ENCODE measurements at regions not wholly inside any gene's neighbourhood (a gene's known extent, or its start where the extent isn't known, plus 50 kb on each side); places are given as distances from the start of the nearest gene placed in this dataset.

DNA sequence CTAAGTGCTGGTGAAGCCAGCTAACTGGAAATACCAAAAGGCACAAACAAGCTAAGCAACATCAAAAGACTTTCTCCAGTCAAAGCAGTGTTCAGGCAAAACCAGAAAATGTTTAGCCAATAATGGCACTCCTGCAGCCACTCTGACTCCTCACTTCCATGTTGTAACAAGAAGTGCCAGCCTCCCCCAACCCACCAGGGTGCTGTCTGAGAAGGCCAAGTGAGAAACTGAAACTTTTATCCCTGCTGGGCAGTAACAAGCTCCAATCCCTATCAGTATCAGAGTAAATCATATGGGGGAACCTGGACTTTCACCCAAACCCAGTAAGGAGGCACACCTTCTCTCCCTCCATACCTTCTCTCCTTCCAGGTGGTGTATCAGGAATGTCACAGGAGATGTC, 414.8 kb upstream of the NMUR2 start:
- no peak for DNase-seq
- Histone ChIP-seq H3K4me3 (no peak overlapping the region), H3K4me1 (ENCODE audit: low read depth) (no peaks in the 10 kb centered on the region), H3K9me3 (no peaks in the 10 kb centered on the region), H3K36me3 (ENCODE audit: low read depth) (no peaks in the 10 kb centered on the region)
- TF ChIP-seq, protein P1, sequence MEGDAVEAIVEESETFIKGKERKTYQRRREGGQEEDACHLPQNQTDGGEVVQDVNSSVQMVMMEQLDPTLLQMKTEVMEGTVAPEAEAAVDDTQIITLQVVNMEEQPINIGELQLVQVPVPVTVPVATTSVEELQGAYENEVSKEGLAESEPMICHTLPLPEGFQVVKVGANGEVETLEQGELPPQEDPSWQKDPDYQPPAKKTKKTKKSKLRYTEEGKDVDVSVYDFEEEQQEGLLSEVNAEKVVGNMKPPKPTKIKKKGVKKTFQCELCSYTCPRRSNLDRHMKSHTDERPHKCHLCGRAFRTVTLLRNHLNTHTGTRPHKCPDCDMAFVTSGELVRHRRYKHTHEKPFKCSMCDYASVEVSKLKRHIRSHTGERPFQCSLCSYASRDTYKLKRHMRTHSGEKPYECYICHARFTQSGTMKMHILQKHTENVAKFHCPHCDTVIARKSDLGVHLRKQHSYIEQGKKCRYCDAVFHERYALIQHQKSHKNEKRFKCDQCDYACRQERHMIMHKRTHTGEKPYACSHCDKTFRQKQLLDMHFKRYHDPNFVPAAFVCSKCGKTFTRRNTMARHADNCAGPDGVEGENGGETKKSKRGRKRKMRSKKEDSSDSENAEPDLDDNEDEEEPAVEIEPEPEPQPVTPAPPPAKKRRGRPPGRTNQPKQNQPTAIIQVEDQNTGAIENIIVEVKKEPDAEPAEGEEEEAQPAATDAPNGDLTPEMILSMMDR (IDR thresholded peaks at IDR 0.05): no peak
- intact Hi-C loops (cut with DNase I, micrococcal nuclease): no loop called here
- ATAC-seq: no peak

DNA sequence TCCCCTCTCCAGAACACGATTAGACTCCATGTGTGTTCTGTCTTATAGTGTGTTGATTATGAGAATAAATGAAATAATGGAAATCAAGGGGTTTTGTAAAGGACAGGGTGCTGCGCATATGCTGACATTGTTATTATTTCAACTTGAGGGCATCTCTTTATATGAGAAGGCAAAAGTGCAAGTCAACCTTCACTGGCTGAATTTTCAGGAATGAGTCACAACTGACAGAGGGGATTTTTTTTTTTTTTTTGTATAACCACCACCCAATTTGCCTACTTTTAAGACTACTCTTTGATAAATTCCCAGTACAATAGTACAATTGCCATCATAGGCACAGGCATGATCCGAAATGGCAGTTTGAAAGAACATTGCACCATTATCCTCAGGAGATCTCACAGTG, 419.2 kb upstream of the NMUR2 start:
- no peaks in the 10 kb centered on the region for H3K9me3 ChIP-seq
- no peaks in the 10 kb centered on the region for H3K36me3 ChIP-seq (ENCODE audit: low read depth)
- intact Hi-C loops (cut with DNase I, micrococcal nuclease): no loop called here
- no peak for ATAC-seq
- no peak overlapping the region for H3K4me3 ChIP-seq
- TF ChIP-seq, protein P1 (IDR thresholded peaks at IDR 0.05): no peak
- DNase-seq: no peak
- H3K4me1 ChIP-seq (ENCODE audit: low read depth): no peaks in the 10 kb centered on the region

DNA sequence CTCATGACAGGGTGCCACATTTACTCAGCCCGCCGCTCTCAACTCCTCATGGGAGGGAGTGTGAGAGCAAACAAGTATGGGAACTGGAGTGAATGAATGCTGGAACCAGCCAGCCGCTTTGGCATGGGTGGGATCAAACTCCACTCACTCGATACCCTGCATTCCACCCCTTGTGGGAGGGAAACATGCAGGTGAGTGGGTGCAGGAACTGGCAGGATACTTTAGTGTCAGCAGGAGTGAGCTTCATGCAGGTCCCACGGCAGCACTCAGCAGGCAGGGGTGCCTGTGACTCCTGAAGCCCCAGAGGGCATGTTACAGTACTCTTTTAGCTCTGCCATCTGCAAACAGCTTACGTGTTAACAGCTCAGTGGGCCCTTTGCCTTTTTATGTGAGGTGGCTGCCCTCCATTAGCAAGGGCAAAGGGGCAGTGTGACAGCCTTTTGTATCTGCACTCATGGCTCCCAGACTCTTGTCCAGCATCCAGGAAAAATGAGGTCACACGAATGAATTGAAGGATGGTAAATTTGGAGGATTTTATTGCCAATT, 433.2 kb upstream of the NMUR2 start:
- Histone ChIP-seq H3K9me3 (no peaks in the 10 kb centered on the region), H3K4me1 (ENCODE audit: low read depth) (no peaks in the 10 kb centered on the region), H3K4me3 (no peak overlapping the region), H3K36me3 (ENCODE audit: low read depth) (no peaks in the 10 kb centered on the region)
- TF ChIP-seq, protein P1 (IDR thresholded peaks at IDR 0.05): no peak
- DNase-seq (no peak), ATAC-seq (no peak)
- intact Hi-C loops (cut with DNase I, micrococcal nuclease): no loop called here

DNA sequence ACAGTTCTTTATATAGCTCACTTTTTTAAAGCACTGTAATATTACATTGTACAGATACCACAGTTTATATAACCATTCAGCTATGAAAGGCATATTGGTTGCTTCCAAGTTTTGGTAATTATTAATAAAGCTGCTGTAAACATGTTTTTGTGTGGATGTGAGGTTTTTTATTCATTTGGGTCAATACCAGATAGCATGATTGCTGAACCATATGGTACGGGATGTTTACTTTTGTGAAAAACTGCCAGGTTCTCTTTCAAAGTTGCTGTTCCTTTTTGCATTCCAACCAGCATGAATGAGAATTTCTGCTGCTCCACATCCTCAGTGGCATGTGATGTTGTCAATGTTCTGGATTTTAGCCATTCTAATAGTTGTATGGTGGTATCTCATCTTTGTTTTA, 439.6 kb upstream of the NMUR2 start:
- H3K4me1 ChIP-seq (ENCODE audit: low read depth): no peaks in the 10 kb centered on the region
- no peaks in the 10 kb centered on the region for H3K9me3 ChIP-seq
- intact Hi-C loops (cut with DNase I, micrococcal nuclease): no loop called here
- no peak for ATAC-seq
- no peaks in the 10 kb centered on the region for H3K36me3 ChIP-seq (ENCODE audit: low read depth)
- TF ChIP-seq, protein P1 (IDR thresholded peaks at IDR 0.05): no peak
- no peak for DNase-seq
- H3K4me3 ChIP-seq: no peak overlapping the region

DNA sequence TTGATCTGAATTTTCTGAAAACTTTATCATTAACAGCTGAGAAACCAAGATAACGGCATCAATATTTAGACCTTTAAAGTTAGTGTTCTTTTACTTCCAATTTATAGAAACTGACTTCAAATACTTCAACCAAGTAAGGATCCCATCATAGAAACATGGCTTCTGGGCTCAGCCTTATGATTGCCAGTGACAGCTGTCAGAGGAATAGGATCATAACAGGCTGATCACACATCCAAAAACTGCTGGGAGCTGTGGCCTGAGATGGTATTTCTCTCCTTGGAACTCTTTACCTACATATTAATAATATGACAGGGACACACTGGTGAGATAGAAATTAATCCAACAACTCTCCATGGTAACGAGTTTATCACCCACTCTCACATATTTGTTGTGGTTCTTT, 448.3 kb upstream of the NMUR2 start:
- DNase-seq: no peak
- Histone ChIP-seq H3K4me1 (ENCODE audit: low read depth) (no peaks in the 10 kb centered on the region), H3K36me3 (ENCODE audit: low read depth) (no peaks in the 10 kb centered on the region), H3K4me3 (no peak overlapping the region), H3K9me3 (no peaks in the 10 kb centered on the region)
- TF ChIP-seq, protein P1 (IDR thresholded peaks at IDR 0.05): no peak
- intact Hi-C loops (cut with DNase I, micrococcal nuclease): no loop called here
- no peak for ATAC-seq

DNA sequence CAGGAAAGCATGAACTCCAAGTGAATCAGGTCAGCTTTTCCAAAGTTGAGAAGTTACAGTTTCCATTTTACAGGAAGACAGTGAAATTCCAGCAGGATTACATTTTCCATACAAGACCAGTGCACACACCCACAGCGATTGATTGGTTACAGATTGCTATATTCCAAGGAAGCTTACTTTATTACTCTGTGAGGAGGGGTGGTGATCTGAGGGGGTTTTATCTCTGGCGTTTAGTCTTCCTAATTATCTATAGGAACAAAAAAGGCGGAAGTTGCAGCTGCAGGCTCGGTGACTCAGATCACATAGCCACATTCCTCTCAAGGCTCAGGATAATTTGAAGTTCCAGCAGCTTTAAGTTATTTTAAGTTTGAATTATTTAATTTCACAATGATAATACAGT, 450.4 kb upstream of the NMUR2 start:
- intact Hi-C loops (cut with DNase I, micrococcal nuclease): no loop called here
- Histone ChIP-seq H3K4me1 (ENCODE audit: low read depth) (no peaks in the 10 kb centered on the region), H3K9me3 (no peaks in the 10 kb centered on the region), H3K4me3 (no peak overlapping the region), H3K36me3 (ENCODE audit: low read depth) (no peaks in the 10 kb centered on the region)
- TF ChIP-seq, protein P1 (IDR thresholded peaks at IDR 0.05): no peak
- no peak for ATAC-seq
- DNase-seq: no peak

All from mucosa of descending colon (tissue), 3 donors.